ENCODE measurements at regions not wholly inside any gene's neighbourhood (a gene's known extent, or its start where the extent isn't known, plus 50 kb on each side); places are given as distances from the start of the nearest gene placed in this dataset.
A peak's percentile ranks its signal among the peaks of the same experiment; 100 is the strongest.

GRCh38 chr5:168153876-168154270 lies 137.6 kb upstream of the WWC1 start:
- DNase-seq: no peak
- intact Hi-C loops (cut with DNase I; ENCODE audit: low total_unique reads): no loop called here
- no peaks in the 10 kb centered on the region for H3K4me1 ChIP-seq
- no peaks in the 10 kb centered on the region for H3K9me3 ChIP-seq
- no peaks in the 10 kb centered on the region for H3K36me3 ChIP-seq
- no peak overlapping the region for H3K27ac ChIP-seq
- no peak overlapping the region for H3K4me3 ChIP-seq
- peaks cover 0 to 9% of the 10 kb centered on the region in 2 donors for H3K27me3 ChIP-seq
- no peak for TF ChIP-seq CTCF (IDR thresholded peaks at IDR 0.05)

- intact Hi-C loops (cut with DNase I; ENCODE audit: low total_unique reads): no loop called here
- Histone ChIP-seq H3K4me3 (no peak overlapping the region), H3K27ac (no peak overlapping the region), H3K4me1 (no peaks in the 10 kb centered on the region), H3K36me3 (no peaks in the 10 kb centered on the region), H3K9me3 (no peaks in the 10 kb centered on the region), H3K27me3 (peaks cover 0 to 9% of the 10 kb centered on the region in 2 donors)
- TF ChIP-seq CTCF (IDR thresholded peaks at IDR 0.05): no peak
- DNase-seq: no peak
Observed at GRCh38 chr5:168155585-168155984, 135.9 kb upstream of the WWC1 start.

GRCh38 chr5:168156170-168156569 lies 135.3 kb upstream of the WWC1 start:
- no peak for TF ChIP-seq CTCF (IDR thresholded peaks at IDR 0.05)
- DNase-seq: no peak
- Histone ChIP-seq H3K4me1 (no peaks in the 10 kb centered on the region), H3K4me3 (no peak overlapping the region), H3K27me3 (peaks cover 0 to 9% of the 10 kb centered on the region in 2 donors), H3K36me3 (no peaks in the 10 kb centered on the region), H3K27ac (no peak overlapping the region), H3K9me3 (no peaks in the 10 kb centered on the region)
- intact Hi-C loops (cut with DNase I; ENCODE audit: low total_unique reads): no loop called here

- no peaks in the 10 kb centered on the region for H3K36me3 ChIP-seq
- no peak overlapping the region for H3K27ac ChIP-seq
- no peak for DNase-seq
- no peak for TF ChIP-seq CTCF (IDR thresholded peaks at IDR 0.05)
- no peaks in the 10 kb centered on the region for H3K9me3 ChIP-seq
- peaks cover 0 to 4% of the 10 kb centered on the region in 2 donors for H3K27me3 ChIP-seq
- no peaks in the 10 kb centered on the region for H3K4me1 ChIP-seq
- H3K4me3 ChIP-seq: no peak overlapping the region
- intact Hi-C loops (cut with DNase I; ENCODE audit: low total_unique reads): no loop called here
Observed at GRCh38 chr5:168157141-168157540, 134.3 kb upstream of the WWC1 start.

- TF ChIP-seq CTCF (IDR thresholded peaks at IDR 0.05): no peak
- H3K27ac ChIP-seq: no peak overlapping the region
- no peaks in the 10 kb centered on the region for H3K4me1 ChIP-seq
- H3K27me3 ChIP-seq: no peaks in the 10 kb centered on the region
- intact Hi-C loops (cut with DNase I; ENCODE audit: low total_unique reads): no loop called here
- DNase-seq: peak in 1 of 2 donors; percentile 22
- no peaks in the 10 kb centered on the region for H3K9me3 ChIP-seq
- no peaks in the 10 kb centered on the region for H3K36me3 ChIP-seq
- no peak overlapping the region for H3K4me3 ChIP-seq
Observed at GRCh38 chr5:168159425-168159824, 132.0 kb upstream of the WWC1 start.

- DNase-seq: no peak
- intact Hi-C loops (cut with DNase I; ENCODE audit: low total_unique reads): no loop called here
- Histone ChIP-seq H3K27ac (no peak overlapping the region), H3K4me3 (no peak overlapping the region), H3K27me3 (no peaks in the 10 kb centered on the region), H3K36me3 (no peaks in the 10 kb centered on the region), H3K4me1 (peaks cover 0 to 3% (median 0%) of the 10 kb centered on the region in 4 donors), H3K9me3 (no peaks in the 10 kb centered on the region)
- TF ChIP-seq CTCF (IDR thresholded peaks at IDR 0.05): no peak
Observed at GRCh38 chr5:168162464-168162863, 129.0 kb upstream of the WWC1 start.

Measured in tibial artery (tissue), 4 donors.